HG03457 (cell line): ENCODE measurements at regions not wholly inside any gene's neighbourhood (a gene's known extent, or its start where the extent isn't known, plus 50 kb on each side); places are given as distances from the start of the nearest gene placed in this dataset.
"Not testable (repeated sequence)": the region's sequence is repeated elsewhere in the genome, so short reads cannot be mapped to it uniquely, and the experiment has no call there.

Experiments used
- ATAC-seq: cut with Tn5 transposase; IDR thresholded peaks from one replicate; pipeline ENCODE4 v1.9.1; 2021; ENCODE audit warnings: moderate number of reproducible peaks; ENCODE audit not compliant: unreplicated experiment

DNA sequence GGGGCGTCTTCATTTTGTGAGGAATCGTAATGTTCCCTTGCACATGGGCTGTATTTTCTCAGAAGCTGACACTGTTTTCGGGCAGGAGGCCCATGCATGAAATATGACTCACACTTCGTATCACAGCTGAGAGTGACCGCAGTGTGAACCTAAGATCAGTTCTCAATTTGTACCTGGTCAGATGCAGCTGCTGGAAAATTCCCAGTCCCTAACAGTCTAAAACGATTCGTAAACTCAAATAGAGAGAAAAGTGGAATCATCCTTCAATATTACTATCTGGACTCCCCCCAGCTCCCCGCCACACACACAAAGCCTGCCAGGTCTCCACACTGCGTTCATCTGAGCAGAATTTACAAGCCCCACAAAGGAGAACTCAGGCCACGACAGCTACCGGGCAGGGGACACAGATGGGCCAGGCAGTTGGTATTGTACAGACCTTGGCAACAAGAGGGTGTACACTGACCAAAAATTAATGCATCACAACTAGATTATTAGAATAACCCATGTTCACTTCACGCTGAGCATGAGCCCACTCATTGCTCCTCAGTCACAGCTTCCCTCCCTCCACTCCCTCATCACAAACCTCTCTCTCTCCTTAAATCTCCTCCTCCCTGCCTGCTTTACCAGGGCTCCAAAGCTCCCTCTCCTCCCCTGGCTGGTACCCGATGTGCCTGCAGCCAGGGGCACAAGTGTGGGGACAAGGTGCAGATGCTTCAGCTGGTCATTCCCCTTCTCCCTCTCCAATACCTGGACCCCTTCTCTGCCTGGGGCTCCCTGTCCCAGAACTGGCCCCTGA, 488.4 kb downstream of the PREX1 start:
- ATAC-seq = no peak

DNA sequence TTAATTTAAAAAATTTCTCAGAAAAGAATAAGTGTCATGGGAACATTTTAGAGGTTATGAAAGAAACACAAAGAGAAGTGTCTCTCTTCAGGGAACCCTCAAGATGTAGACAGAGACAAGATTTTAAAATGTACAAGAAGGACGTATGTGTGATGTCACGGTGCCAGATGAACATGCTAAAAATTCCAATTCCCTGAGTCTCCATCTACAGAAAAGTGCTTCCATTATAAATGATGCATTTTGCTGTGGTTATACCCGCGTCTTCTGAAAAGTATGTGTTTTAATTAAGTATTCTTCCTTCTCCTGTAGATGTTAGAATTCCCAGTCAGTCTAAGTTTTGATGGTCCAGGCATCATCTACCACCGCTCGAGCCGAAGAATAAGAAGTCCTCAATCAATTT, 489.1 kb downstream of the PREX1 start:
- ATAC-seq = no peak

DNA sequence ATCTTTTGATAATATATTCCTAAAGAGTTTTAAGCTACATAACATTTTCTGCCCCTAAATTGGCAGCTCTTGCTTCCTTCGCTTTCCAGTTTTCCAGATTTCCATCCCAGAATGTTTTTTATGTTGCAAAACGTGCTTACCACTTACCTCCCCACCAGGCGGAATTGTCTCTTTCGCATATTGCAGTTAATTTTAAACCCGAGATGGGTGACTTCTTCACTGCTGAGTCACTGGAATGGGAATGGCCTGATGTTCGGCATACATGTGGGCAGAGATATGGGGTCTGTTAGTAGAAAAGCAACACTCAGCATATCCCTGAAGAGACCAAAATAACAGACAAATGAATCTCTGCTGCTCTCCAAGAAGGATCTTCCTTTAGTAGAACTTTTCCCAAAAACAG, 491.2 kb downstream of the PREX1 start:
- no peak for ATAC-seq

DNA sequence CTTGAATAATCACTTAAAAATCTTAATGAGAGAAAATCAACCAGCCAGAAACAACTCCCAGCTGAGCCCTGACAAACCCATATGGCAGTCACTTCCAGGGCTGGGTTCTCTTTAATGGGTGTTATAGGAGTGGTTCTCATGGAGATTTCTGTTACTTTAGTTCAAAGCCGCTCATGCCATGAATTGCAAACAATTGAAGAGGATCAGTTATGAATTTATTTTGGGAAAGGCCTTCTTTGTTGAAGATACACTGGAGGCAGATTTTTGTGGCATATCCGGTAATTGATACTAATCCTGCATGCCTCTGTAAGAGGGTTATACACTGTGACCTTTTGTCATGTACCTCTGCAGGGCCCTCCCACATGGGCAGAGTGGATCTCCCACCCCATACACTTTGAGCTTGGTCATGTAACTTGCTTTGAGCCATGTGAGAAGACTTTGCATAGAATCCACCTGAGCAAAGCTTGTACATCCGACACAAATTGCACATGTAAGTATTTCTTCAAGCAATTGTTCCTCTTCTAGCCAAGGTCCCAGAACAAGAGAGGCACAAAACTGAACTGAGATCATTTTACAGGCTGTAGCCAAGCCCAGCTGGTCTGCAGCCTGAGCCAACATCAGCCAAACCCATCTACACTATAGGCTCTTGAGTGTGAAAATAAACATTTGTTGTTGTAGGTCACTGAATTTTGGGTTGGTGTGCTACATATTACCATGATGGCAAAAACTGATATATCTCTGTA, 492.3 kb downstream of the PREX1 start:
- no peak for ATAC-seq

DNA sequence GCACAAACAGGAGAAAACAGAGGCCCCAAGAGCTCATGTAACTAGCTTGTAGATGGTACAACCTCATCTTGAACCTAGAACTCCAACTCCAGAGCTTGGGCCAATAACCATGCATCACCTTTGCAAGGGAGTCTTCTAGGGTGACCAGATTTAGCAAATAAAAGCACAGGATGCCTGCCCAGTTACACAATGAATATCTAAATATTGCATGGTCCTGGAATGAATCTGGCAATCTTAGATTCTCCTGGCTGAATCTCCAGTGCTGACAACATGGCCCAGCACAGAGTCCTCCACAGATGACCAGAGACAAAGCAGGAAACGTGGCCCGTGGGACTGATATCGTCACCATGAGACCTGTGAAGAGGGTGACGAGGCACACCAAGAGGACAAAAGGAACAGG, 494.1 kb downstream of the PREX1 start:
- ATAC-seq = no peak

DNA sequence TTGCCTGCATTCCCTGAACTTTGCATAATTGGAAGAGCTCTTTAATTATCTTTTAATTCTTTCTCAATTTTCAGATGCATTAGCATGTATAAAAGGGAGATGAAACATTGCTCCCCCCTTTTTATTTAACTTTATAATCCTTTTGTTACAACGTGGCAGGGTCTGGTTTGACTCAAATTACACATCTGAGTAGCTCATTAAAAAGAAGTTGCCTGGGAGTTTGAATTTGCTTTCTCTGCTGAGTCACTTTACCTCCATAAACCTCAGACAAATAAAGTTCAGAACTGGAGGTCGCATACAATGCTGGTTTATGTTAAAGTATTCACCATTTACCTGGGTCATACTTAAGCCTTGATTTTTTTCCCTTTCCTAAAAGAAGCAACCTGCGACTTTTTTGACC, 495.2 kb downstream of the PREX1 start:
- ATAC-seq = no peak

DNA sequence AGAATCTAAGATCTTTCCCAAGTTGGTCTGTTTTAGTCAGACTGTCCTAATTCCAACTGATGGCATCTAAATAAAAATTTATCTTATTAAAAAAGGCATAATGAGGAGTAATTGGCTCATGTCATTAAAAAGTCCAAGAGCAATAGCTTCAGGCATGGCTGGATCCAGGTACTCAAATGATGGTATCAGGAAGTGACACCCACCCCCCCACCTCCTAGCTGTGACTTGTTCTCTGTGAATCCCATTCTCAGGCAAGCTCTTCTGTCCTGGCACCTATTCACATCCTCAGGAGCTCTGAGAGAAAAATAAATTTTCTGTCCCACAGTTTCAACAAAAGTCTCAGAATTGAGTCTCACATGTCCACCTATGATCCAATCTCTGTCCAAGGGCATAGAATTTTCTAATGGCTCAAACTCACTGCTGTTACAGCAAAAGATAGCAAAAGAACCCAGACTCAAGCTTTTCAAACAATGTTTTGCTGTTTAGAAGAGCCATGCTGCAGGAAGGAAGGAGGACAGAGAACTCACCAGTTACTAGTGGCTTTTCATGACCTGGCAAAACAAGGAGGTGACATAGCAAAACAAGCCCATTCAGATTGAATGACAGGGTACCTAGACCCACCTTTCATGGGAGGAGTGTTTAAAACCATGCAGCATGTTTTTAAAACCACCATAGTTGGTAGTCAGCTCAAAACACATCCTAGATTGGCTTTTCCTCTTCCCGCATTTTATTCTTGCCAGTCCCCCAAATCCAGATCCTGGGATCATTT, 496.1 kb downstream of the PREX1 start:
- no peak for ATAC-seq

DNA sequence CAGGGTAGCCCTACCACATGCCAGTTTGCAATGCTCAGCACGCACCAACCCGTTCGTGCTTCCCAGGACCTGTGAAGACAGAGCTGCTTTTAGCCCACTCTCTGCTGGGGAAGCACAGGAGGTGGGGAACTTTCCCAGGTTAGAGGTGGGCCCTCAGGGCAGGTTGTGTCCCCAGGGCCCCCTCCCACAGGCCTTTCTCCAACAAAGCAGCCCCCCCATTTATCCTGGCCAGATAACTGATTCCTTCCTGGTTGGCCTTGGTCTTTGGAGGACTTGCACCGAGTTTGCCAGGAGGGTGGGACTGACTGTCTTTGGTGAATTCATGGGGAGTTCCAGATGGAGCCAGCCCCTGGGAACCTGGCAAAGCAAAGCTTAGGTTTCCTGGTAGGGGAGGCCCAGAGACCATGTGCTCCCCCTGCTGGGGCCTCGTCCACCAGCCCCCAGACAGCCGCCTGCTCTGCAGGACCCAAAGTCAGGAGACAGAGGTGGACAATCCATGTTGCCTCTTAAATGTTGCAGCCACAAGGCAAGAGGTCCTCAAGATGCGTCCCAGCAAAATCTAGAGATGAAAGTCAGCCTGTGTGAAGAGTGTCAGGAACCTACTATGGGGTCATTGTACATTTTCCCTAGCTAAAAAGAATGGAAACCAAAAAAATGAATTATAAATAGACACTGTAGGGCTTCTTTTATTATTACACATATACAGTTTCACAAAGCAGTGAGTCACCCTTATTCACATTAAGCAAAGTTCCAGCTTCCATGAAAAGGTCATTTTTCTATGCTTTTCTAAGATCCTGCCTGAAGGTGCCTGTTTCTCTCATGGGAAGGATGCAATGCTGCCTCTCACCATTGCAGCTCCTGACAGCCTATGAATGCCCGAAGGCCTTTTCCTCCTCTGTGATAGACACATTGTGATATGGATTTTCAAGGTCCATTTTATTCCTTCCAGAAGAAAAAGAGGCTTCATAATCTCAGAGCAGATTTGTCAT, 497.8 kb downstream of the PREX1 start:
- ATAC-seq = no peak

DNA sequence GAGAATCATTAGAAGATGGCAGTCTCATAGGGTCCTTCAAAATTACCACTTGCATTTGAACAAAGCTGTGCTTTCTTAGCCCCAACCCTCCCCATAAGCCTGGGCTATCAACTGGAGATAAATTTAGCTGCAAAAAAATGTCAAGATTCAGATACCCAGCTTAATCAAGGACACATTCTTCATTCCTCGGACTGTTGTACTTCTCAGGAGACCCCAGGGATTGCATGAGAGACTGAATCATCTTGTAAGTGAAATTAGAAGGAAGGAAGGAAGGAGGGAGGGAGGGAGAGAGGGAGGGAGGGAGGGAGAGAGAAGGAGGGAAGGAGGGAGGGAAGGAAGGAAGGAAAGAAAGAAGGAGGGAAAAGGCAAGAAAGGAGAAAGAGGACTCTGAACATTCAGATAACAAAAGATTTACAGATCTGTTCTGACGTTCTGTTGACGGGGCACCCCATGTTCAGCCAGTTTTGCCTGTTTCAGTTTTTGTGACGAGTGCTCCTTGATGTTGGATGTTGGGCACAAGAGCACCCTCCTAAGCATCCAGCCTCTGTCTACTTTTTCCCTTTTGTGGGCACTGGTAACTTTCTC, 498.7 kb downstream of the PREX1 start:
- no peak for ATAC-seq

DNA sequence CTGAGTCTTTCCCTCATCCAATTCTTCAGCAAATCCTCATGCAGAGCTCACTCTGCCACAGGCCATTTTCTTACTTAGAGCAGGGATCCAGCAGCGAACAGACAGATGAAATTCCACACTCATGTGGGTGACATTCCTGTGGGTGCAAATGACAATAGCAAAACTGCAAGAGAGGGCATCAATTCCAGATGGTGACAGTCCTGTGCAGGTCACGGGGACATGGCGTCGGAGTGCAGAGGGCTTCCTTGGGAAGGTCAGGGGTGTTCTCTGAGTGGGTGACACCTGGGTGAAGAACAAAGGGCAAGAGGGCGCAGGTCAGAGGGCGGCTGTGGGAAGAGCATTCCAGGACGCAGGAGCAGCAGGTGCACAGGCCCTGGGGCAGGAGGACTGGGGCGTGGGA, 500.0 kb downstream of the PREX1 start:
- not testable (repeated sequence) for ATAC-seq

DNA sequence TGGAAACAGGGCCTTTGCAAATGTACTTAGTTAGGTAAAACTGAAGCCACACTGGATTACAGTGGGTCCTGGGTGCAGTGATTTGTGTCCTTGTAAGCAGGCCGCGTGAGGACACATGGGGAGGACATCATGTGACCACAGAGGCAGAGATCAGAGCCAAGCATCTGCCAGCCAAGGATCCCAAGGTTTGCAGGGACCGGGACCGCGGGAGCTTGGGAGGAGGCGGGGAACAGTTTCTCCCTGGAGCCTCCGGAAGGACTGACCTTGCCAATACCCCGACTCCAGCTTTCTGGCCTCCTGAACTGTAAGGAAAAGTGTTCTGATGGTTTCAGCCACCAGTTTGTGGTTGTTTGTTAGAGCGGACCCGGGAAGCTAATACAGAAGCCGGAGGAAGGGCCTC, 500.9 kb downstream of the PREX1 start:
- no peak for ATAC-seq

DNA sequence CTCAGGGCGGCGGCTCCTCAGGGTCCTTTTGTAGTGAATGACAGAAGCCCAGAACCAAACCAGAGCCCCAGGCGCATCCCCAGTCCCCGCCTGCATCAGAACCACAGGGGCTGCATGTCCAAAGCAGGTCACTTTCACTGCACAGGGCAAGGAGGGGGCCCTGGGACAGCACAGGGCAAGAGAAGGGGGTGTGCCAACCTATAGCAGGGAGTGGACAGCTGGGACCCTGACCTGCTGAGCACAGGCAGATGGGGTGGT, 501.4 kb downstream of the PREX1 start:
- no peak for ATAC-seq

DNA sequence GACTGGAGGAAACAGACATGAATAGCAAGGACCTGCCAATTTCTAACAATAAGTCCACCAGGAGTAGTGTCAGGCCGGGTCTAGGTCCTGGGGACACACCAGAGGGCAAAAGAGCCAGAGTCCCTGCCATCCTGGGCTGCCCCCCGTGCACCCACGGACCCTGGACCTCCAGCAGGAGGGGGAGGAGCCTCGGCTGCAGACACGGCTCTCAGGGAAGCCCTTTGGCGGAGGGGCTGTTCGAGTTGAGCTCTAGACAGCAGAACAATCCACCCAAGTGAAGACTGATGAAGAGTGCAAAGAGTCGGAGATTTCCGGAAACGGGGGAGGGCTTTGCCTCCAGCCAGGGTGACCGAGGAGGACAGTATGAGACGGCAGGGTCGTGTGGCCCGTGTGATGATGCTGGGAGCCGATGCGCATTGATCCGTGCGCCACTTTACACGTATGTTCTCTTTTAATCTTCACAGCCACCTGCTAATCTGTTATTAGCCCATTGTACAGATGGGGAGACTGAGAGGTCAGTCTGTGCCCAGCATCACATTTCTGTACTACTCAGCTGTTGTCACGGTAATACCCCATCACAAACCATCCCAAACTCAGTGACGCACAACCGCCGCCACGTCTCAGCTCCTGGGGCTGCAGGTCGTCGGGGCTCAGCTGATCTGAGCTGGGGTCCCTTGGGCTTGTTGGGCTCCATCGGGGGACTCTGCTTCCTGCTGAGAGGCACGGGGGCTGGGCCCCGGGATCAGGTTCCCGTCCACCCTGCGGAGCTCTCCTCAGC, 502.0 kb downstream of the PREX1 start:
- ATAC-seq = no peak

DNA sequence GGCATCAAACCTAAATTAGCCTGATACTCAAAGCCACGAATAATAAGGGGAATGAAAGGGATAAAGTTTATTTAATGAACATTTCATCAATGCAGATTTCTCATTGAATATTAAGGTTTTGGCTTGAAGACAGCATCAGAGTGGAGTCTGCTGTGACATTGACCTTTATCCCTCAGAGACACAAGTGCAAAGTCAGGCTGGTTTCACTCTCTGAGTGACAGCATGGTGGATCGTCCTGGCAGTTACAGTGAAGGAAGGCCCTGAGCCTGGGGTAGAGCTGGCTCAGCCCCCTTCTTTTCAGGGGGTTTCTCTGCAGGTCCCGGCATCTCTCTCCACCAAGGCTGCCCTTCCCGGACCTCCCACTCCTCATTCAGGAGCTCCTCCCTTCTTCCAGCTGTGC, 503.1 kb downstream of the PREX1 start:
- no peak for ATAC-seq

DNA sequence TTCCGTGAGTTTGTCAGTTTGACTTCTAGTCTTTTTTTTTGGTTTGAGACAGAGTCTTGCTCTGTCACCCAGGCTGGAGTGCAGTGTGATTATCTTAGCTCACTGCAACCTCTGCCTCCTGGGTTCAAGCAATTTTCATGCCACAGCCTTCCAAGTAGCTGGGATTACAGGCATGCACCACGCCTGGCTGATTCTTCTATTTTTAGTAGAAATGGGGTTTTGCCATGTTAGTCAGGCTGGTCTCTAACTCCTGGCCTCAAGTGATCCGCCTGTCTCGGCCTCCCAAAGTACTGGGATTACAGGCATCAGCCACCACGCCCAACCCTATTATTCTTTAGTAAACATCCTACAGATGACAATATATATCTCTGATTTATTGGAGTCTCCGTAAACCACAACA, 506.5 kb downstream of the PREX1 start:
- ATAC-seq = no peak

DNA sequence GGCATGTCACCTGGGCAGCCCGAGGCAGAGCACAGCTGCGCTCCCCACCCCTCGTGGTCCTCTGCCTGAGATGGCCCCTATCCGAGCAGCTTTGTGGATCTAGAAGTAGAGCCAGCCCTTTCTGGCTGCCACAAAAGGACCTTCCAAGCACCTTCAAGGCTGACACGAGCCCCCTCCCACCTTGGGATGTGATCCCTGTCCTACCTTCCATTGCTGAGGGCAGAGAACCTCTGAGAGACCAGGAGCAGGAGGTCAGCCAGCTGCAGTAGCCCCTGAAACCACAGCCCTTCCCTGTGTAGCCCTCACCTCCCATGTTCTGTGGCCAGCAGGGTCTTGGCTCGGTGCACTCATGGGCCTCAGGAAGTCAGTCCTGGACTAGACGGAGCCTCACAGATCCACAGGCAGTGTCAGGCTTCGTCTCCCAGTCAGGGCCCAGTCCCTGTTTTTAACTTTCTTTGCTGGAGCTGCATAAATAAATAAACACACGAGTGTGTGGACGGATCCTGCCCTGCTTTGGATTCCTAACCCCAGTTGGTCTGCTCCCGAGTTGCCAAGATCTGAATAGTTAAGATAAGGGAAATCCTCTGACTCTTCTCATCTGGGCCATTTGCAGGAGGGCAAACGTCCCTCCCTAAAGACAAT, 507.7 kb downstream of the PREX1 start:
- no peak for ATAC-seq

DNA sequence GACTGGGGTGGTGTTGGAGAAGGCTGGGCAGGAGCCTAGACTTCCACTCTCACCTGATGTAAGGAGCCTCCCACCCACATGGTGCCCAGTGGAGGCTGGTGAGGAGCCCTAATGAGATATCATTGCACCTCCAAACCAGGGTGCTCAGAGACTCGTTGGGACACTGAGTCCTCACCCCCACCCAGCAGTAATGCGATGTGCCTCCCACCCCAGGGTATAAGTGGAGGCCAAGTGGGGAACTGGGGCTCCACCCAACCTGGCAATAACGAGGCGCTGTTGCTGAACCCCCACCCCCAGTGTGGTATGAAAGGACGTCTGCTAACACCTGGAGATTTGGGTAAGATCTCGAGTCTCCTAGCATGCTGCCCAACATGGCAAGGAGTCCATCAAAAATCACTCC, 510.2 kb downstream of the PREX1 start:
- ATAC-seq = no peak

DNA sequence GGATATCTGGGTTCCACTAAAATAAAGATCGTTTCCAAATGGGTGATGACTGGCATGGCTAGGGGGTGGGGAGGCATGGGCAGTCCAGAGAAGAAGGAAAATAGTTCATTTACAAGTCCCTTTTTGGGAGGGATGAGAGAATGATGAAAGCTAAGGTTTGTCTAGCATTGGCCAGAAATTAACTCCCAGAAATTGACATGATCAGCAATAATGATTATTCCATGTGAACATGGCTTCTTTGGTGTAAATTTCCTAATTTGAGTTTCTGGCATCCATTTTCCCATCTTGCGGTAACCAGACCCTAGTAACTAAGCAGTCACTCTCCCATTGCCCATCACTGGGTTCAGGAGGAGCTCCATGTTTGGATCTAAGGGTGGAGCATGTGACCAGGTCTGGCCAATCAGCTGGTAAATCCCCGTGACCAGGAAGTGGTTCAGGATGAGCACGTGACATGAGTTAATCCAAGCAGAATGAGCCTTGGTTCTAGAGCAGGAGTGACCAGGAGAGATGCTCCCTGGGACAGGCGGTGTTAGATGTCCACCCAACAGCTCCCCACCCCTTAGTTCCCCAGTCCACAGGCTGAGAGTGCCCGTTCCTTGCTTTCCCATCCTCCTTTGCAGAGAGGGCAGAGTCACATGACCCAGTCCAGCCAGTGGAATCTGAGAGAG, 512.7 kb downstream of the PREX1 start:
- no peak for ATAC-seq

DNA sequence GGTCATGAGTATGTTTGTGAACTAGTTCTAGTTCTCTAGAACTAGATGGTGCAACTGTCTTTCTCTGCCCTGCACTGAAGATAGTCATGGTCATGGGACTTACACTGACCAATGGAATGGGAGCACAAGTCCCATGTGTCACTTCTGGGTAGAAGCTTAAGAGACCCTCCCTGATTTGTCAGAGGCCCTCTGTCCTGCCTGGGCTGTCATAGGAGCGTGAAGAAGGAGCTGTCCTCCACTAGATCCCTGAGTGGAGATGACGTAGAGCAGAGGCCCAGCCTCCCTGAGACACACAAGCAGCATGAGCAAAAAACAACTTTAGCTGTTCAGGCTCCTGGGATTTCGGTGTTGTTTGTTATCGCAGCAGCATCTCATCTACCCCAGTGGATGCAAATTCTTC, 514.5 kb downstream of the PREX1 start:
- ATAC-seq = no peak
